ENCODE measurements at regions not wholly inside any gene's neighbourhood (a gene's known extent, or its start where the extent isn't known, plus 50 kb on each side); places are given as distances from the start of the nearest gene placed in this dataset.

GRCh38 chr1:195466639-195467038 is 1141.6 kb downstream of the KCNT2 start:
- no peak for DNase-seq (ENCODE audit: low read depth)
- H3K4me3 ChIP-seq (ENCODE audit: control insufficient read depth, low read depth, low read length) = no peak overlapping the region
- TF ChIP-seq CTCF (conservative IDR thresholded peaks at IDR 0.05; ENCODE audit: control insufficient read depth, insufficient read depth, low read depth, low read length) = no peak

- no peak overlapping the region for H3K4me3 ChIP-seq (ENCODE audit: control insufficient read depth, low read depth, low read length)
- TF ChIP-seq CTCF (conservative IDR thresholded peaks at IDR 0.05; ENCODE audit: control insufficient read depth, insufficient read depth, low read depth, low read length) = no peak
- peak; percentile 6 for DNase-seq (ENCODE audit: low read depth)
These were observed 1145.6 kb downstream of the KCNT2 start for GRCh38 chr1:195462646-195463045.

GRCh38 chr1:195462152-195462551 is 1146.1 kb downstream of the KCNT2 start:
- H3K4me3 ChIP-seq (ENCODE audit: control insufficient read depth, low read depth, low read length) = no peak overlapping the region
- no peak for TF ChIP-seq CTCF (conservative IDR thresholded peaks at IDR 0.05; ENCODE audit: control insufficient read depth, insufficient read depth, low read depth, low read length)
- DNase-seq (ENCODE audit: low read depth) = no peak

GRCh38 chr1:195458365-195458764 is 1149.9 kb downstream of the KCNT2 start:
- H3K4me3 ChIP-seq (ENCODE audit: control insufficient read depth, low read depth, low read length) = no peak overlapping the region
- DNase-seq (ENCODE audit: low read depth) = no peak
- TF ChIP-seq CTCF (conservative IDR thresholded peaks at IDR 0.05; ENCODE audit: control insufficient read depth, insufficient read depth, low read depth, low read length) = no peak

- TF ChIP-seq CTCF (conservative IDR thresholded peaks at IDR 0.05; ENCODE audit: control insufficient read depth, insufficient read depth, low read depth, low read length) = no peak
- no peak for DNase-seq (ENCODE audit: low read depth)
- no peak overlapping the region for H3K4me3 ChIP-seq (ENCODE audit: control insufficient read depth, low read depth, low read length)
These were observed 1157.4 kb downstream of the KCNT2 start for GRCh38 chr1:195450794-195451193.

GRCh38 chr1:195439661-195440060 is 1168.6 kb downstream of the KCNT2 start:
- no peak for TF ChIP-seq CTCF (conservative IDR thresholded peaks at IDR 0.05; ENCODE audit: control insufficient read depth, insufficient read depth, low read depth, low read length)
- no peak overlapping the region for H3K4me3 ChIP-seq (ENCODE audit: control insufficient read depth, low read depth, low read length)

GRCh38 chr1:195434566-195435203 is 1173.6 kb downstream of the KCNT2 start:
- H3K4me3 ChIP-seq (ENCODE audit: control insufficient read depth, low read depth, low read length) = no peak overlapping the region
- TF ChIP-seq CTCF (conservative IDR thresholded peaks at IDR 0.05; ENCODE audit: control insufficient read depth, insufficient read depth, low read depth, low read length) = no peak
- no peak for DNase-seq (ENCODE audit: low read depth)

More at GRCh38 chr1:195439661-195440060, 1168.6 kb downstream of the KCNT2 start:
- DNase-seq (ENCODE audit: low read depth) = no peak
